ENCODE measurements at regions not wholly inside any gene's neighbourhood (a gene's known extent, or its start where the extent isn't known, plus 50 kb on each side); places are given as distances from the start of the nearest gene placed in this dataset.

GRCh38 chr5:67380431-67380830 lies 183.8 kb upstream of the CD180 start:
- TF ChIP-seq CTCF (IDR thresholded peaks at IDR 0.05) (no peak), EZH2phosphoT487 (IDR thresholded peaks at IDR 0.05) (no peak), EZH2 (IDR thresholded peaks at IDR 0.05) (no peak)

All from neural progenitor cell (in vitro differentiated cells).